Glomerular visceral epithelial cell (primary cell): ENCODE measurements at regions not wholly inside any gene's neighbourhood (a gene's known extent, or its start where the extent isn't known, plus 50 kb on each side); places are given as distances from the start of the nearest gene placed in this dataset.
"Not testable (repeated sequence)": the region's sequence is repeated elsewhere in the genome, so short reads cannot be mapped to it uniquely, and the experiment has no call there.

Source experiments
- DNase-seq: peaks from one replicate; pipeline ENCODE4 v3.0.0-alpha.2; 2016; ENCODE audit errors: extremely low spot score

DNA sequence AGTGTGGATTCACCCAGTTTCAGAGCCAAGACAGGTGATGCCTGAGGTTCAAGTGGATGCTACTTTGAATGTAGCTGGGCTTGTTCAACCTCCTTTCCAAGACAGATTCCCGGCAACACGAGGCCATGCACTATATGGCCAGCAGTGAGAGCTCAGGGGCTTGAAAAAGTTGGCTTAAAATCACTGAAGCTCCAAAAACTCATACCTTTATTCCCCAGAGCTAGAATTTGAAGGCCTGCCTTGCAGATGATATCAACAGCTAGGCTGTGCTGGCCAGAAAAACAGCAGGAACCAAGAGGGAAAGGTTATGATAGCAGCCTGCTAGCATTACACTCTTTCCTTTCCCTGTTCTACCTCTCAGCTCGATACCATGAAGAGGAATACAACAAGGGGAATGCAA is 120.2 kb upstream of the DAB2 start:
- no peak for DNase-seq

GRCh38 chr5:39543335-39543734 is 118.6 kb upstream of the DAB2 start:
- no peak for DNase-seq

DNA sequence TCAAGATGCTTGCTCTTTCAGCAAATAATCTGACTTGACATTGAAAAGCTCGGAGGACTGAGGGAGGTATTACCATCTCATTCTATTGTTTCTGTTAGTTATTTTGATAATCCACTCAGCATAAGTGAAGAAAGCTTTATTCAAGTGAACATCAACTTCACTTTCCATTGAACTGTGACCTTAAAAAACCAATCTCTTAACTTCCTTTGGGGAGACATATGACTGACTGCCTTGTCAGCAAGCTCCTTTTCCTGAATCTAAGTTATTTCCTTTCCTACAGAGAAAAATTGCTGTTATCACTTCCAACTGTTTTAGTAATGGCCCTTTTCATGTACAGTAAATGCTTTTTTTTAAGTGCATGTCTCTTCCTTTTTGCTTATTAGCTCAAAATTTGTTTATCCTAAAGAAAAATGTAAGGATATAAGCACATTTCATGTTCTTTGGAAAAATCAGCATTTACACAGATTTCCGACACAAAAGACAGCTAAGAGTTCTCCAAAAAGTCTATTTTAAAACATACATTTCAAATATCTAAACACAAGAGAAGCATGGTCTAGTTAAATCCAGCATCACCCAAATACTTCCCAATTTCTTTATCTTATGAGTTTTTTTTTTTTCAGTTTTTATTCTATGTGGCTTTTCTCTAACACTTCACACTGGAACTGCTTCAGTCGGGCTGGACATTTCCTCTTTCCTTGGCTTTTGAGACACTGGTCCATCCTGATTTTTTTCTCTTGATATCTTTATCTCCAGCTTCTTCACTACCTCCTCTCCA is 117.9 kb upstream of the DAB2 start:
- no peak for DNase-seq

- no peak for DNase-seq
These were observed 117.1 kb upstream of the DAB2 start for GRCh38 chr5:39541920-39542319.

DNA sequence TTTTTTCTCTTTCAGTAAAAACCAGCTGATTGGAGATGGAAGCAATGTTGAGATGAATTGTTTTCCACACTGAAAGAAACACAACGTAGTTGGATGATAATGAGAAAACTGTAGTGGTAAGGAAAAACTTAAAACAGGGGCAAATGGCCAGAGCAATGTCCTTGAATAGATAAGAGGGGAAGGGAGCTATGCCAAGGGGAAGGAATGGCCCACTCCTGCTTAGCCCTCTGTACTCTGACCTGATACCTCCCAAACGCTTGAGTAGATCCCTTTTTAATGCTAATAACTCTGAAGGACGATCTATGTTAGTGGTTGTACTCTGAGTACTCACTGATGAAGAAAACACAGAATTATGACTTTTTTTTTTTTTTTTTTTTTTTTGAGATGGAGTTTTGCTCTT is 114.7 kb upstream of the DAB2 start:
- DNase-seq = no peak

- DNase-seq = no peak
These were observed 109.9 kb upstream of the DAB2 start for GRCh38 chr5:39534690-39535089.

GRCh38 chr5:39533749-39534148 is 109.0 kb upstream of the DAB2 start:
- DNase-seq = no peak

DNA sequence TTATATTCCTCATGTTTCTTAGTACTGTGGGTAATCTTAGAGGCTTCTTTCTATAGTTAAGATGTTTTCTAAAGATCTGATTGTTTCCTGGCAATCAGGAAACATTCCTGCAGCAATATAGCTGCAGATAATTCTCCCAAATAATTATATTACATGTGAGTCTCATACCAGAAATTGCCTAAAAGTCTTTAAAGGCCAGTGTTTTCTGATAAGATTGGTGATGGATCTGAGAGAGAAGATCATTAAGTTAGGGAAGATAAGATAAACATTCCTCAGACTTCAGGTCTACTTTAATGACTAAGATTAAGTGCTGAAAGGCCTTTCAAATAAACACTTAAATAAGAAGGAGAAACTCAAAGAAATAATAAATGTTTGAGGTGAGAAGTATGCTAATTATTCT is 107.7 kb upstream of the DAB2 start:
- no peak for DNase-seq

- DNase-seq = no peak
These were observed 106.5 kb upstream of the DAB2 start for GRCh38 chr5:39531306-39531705.

DNA sequence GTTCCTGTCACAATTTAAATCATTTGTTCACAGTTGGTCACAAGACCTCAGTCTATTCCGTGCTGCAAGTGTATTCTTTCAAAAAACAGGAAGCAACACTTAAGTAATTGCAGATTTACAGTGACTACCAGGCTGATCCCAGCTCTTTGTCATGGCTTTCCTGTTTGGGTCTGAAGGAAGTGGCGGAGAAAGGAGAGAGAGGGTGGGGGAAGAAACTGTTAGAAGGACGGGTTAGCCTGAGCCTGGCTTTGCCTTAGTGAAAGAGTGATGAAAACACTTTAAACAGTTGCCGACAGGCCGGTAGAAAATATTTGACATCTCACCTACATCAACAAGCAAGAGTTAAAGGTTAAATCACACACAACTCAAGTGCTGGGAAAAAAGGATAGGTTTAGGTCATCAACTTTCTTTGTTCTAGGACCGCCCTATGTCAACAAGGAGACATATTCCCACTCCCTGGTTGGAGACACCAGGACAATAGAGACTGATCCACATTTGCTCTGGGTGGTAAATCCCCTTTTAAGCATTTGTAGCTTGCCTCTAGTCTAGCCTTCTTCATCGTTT is 102.2 kb upstream of the DAB2 start:
- DNase-seq = no peak

- not testable (repeated sequence) for DNase-seq
These were observed 101.0 kb upstream of the DAB2 start for GRCh38 chr5:39525781-39526180.

DNA sequence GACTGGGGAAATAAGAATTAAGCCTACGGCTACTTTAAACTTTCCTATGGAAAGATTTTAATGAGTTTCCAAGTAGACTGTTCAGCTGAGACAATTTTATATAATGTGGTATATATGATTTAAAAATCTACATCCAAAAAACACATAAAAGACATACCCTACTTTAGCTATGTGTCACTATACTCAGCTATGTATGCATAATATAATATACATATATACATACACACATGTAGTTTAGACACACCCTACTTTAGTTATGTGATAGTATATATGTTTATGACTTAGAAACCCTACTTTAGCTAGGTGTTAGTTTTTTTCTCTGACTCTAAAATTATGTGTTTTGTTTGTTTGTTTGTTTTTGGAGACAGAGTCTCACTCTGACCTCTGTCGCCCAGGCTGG is 100.5 kb upstream of the DAB2 start:
- DNase-seq = no peak

- peak; percentile 30 for DNase-seq
These were observed 99.0 kb upstream of the DAB2 start for GRCh38 chr5:39523821-39524220.

DNA sequence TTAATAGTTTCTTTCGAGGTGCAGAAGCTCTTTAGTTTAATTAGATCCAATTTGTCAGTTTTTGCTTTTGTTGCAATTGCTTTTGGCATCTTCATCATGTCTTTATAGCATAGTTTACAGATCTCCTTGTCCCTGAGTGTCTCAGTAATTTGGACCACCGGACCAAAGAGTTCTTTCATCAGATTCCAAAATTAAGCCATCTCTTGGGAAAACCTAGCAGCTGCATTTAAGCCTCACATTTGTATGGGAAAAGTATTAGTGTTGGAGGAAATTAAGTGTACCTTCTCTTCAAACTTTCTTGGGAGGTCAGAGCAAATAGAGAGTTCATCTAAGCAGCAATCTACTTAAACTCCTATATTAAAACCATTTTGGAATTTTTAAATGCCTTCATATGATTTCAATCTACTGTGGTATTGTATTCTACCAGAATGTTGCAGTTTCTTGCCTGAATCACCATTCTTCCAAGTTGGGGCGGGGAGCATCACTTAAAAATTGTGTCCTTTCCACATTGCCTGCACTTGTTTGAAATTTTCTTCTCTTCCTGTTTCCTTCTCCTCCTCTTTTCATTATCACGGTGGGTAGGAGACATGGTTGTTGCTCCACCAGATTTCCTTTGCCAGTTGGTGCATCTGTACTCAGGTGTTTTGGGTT is 97.3 kb upstream of the DAB2 start:
- DNase-seq = no peak

DNA sequence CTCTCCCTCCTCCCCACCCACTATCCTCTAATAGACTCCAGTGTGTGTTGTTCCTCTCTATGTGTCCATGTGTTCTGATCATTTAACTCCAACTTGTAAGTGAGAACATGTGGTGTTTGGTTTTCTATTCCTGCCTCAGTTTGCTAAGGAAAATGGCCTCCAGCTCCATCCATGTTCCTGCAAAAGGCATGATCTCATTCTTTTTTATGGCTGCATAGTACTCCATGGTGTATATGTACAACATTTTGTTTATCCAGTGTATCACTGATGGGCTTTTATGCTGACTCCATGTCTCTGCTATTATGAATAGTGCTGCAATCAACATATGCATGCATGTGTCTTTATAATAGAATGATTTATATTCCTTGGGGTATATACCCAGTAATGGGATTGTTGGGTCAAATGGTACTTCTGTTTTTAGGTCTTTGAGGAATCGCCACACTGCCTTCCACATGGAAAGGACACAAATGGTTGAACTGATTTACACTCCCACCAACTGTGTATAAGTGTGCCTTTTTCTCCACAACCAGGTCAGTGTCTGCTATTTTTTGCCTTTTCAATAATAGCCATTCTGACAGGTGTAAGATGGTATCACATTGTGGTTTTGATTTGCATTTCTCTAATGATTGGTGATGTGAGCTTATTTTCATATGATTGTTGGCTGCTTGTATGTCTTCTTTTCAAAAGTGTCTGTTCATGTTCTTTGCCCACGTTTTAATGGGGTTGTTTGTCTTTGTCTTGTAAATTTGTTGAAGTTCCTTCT is 96.5 kb upstream of the DAB2 start:
- DNase-seq = no peak

DNA sequence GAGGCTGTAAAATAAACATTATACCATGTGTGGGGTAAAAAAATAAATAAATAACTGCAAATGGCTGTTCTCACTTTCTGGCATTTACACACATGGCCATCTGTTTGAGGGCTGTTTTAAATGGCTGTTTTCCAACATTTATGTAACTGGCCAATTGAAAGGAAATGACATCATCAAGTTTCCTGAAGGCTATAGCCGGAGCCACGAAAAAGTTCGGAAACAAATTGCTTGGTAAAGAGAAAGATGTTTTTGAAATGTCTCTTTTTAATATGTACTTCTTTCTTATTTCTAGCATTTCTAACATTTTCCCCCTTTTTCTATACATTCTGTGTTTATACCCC is 95.4 kb upstream of the DAB2 start:
- peak; percentile 81 for DNase-seq

DNA sequence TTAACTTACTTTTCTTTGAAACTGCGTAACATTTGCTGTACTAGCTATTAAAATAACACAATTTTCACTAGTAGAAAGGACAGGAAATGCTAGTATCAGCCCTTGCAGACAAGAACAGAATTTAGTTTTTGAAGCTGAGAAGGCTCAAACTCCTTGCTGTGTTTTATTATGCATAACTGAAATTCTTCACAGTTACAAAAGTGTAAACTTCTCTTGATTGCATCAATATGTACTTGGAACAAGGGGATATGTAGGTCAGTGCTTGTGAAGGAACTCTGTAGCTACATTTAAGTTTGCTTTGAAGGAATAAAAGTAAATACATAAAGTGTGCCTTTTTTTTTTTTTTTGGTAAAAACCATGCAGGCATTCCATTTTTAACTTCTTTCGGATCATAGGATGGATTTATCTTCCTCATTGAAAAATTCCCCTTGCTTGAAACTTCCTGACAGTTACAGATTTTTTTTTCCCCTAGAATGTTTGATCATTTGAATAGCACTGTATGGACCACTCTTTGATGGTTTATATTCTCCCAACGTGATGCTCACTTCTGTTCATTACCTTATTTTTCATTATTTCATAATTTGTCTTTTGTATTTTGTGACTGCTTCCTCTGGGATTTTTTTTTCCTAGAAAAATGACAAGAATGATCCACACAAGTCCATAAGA is 94.9 kb upstream of the DAB2 start:
- peak; percentile 36 for DNase-seq

DNA sequence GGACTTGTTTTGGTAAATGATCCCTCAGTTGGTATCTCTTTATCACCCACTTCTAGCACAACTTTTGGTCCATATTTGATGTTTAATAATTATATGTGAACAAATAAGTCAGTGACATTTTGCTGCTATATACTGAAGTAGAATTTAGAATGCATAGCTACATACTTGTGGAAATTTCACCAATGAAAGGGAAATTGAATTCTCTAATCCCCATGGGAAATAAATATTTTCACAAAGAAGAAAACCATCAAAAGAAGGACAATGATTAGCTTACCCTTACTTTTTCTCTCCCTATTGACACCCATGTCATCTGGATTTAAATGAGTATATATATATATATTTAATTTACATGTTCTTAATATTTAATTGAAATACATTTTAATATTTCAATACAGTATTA is 94.3 kb upstream of the DAB2 start:
- DNase-seq = no peak

DNA sequence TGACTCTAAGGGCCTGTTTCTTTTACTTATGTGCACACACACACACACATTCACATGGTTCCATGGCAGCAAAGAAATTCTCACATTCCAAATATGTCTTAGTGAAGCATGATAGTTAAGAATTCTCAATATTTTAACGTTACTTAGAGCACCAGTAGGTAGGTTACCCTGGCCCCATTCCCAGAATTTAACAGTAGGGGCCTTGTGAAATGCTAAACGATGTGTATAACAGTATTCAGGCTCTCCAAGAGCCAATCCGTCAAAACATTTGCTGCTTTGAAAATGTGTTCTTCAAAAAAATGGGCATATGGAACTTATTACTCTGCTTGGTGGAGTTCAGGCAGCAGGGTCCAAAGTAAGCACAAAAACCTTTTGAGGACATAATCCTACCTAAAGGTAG is 93.7 kb upstream of the DAB2 start:
- DNase-seq = peak; percentile 54

DNA sequence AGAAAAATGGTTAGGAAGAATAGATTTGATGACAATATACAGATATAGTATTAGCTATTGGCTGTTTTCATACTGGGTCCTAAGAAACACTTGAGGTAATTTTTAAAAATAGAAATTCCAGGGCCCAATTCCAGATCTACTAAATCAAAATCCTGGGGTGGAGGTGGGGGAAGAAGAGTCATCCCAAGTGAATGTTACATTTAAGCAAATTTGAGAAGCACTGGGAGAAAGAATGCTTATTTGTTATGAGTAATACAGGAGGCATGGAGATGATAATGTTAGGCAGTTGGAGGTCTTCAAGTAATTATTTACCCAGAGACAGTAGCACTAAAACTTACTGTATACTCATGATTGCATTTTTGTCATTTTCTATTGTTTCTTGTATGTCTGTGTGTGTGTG is 93.0 kb upstream of the DAB2 start:
- DNase-seq = peak; percentile 91

- DNase-seq = no peak
These were observed 91.1 kb upstream of the DAB2 start for GRCh38 chr5:39515881-39516280.

GRCh38 chr5:39513236-39513635 is 88.5 kb upstream of the DAB2 start:
- peak; percentile 29 for DNase-seq
